Liver (tissue), 8 donors: ENCODE measurements at regions not wholly inside any gene's neighbourhood (a gene's known extent, or its start where the extent isn't known, plus 50 kb on each side); places are given as distances from the start of the nearest gene placed in this dataset.

Experiments used
- DNase-seq: peaks from one replicate; pipeline ENCODE4 v3.0.0-alpha.2; 2017; ENCODE audit warnings: low spot score
- H3K27ac ChIP-seq, 2 donors: one replicate each; pipeline ENCODE4 v1.7.0; 2013; ENCODE audit warnings: inconsistent platforms in 2 of 2, low read length in 2 of 2, control low read depth in 1 of 2, low read depth in 1 of 2, mild to moderate bottlenecking in 1 of 2
- H3K27me3 ChIP-seq, 4 donors: one replicate each; pipeline versions ENCODE4 v1.6.1 to v1.7.0; 2013; ENCODE audit warnings: low read length in 3 of 4, inconsistent platforms in 1 of 4, mild to moderate bottlenecking in 1 of 4, moderate library complexity in 1 of 4; ENCODE audit not compliant: control insufficient read depth in 4 of 4, insufficient read depth in 4 of 4
- H3K36me3 ChIP-seq, 4 donors: one replicate each; pipeline versions ENCODE4 v1.6.1 to v1.7.0; 2013; ENCODE audit warnings: low read length in 3 of 4, mild to moderate bottlenecking in 3 of 4, low read depth in 1 of 4, moderate library complexity in 1 of 4; ENCODE audit not compliant: control insufficient read depth in 4 of 4, insufficient read depth in 3 of 4
- H3K4me1 ChIP-seq, 4 donors: one replicate each; pipeline versions ENCODE4 v1.6.1 to v1.7.0; 2013; ENCODE audit warnings: low read length in 3 of 4, mild to moderate bottlenecking in 3 of 4, moderate library complexity in 1 of 4; ENCODE audit not compliant: control insufficient read depth in 4 of 4, insufficient read depth in 4 of 4
- H3K4me3 ChIP-seq, 3 donors: one replicate each; pipeline versions ENCODE4 v1.6.1 to v1.7.0; 2013; ENCODE audit warnings: low read length in 3 of 3, control low read depth in 1 of 3, low read depth in 1 of 3, mild to moderate bottlenecking in 1 of 3
- H3K9ac ChIP-seq, 2 donors: one replicate each; pipeline ENCODE4 v1.7.0; 2013; ENCODE audit warnings: low read length in 2 of 2, mild to moderate bottlenecking in 2 of 2, moderate library complexity in 2 of 2, control low read depth in 1 of 2, low read depth in 1 of 2
- H3K9me3 ChIP-seq, 4 donors: one replicate each; pipeline versions ENCODE4 v1.6.1 to v1.7.0; 2013; ENCODE audit warnings: low read length in 3 of 4; ENCODE audit not compliant: control insufficient read depth in 4 of 4
- EGR1 ChIP-seq, 2 donors: IDR thresholded peaks; 2 replicates each; pipeline ENCODE4 v1.6.1; 2016 to 2018; ENCODE audit warnings: antibody characterized with exemption in 2 of 2, low read depth in 2 of 2
- FOXA1 ChIP-seq: IDR thresholded peaks from 2 replicates; pipeline ENCODE4 v1.6.1; 2016; ENCODE audit warnings: antibody characterized with exemption
- FOXA2 ChIP-seq: IDR thresholded peaks from 2 replicates; pipeline ENCODE4 v1.6.1; 2016; ENCODE audit warnings: antibody characterized with exemption
- GABPA ChIP-seq, 2 donors: IDR thresholded peaks in 1 of 2; conservative IDR thresholded peaks in 1 of 2; 2 replicates each; pipeline ENCODE4 v1.6.1; 2016; ENCODE audit warnings: antibody characterized with exemption in 2 of 2, mild to moderate bottlenecking in 1 of 2, moderate library complexity in 1 of 2
- HNF4A ChIP-seq, 2 donors: conservative IDR thresholded peaks; 2 replicates each; pipeline ENCODE4 v1.6.1; 2016; ENCODE audit warnings: antibody characterized with exemption in 2 of 2, mild to moderate bottlenecking in 2 of 2
- HNF4G ChIP-seq: IDR thresholded peaks from 2 replicates; pipeline ENCODE4 v1.6.1; 2016; ENCODE audit warnings: antibody characterized with exemption
- NR2F2 ChIP-seq: IDR thresholded peaks from 2 replicates; pipeline ENCODE4 v1.6.1; 2016; ENCODE audit warnings: antibody characterized with exemption
- RAD21 ChIP-seq, 2 donors: IDR thresholded peaks; 2 replicates each; pipeline ENCODE4 v1.6.1; 2016; ENCODE audit warnings: antibody characterized with exemption in 2 of 2, mild to moderate bottlenecking in 2 of 2
- REST ChIP-seq: IDR thresholded peaks from 2 replicates; pipeline ENCODE4 v1.6.1; 2016; ENCODE audit warnings: antibody characterized with exemption, mild to moderate bottlenecking
- RXRA ChIP-seq, 2 donors: IDR thresholded peaks; 2 replicates each; pipeline ENCODE4 v1.6.1; 2017 to 2018; ENCODE audit warnings: antibody characterized with exemption in 2 of 2, mild to moderate bottlenecking in 1 of 2
- SP1 ChIP-seq: IDR thresholded peaks from 2 replicates; pipeline ENCODE4 v1.6.1; 2018; ENCODE audit warnings: antibody characterized with exemption, mild to moderate bottlenecking
- WGBS: extraction: QIAGEN DNeasy Blood & Tissue Kit; methylation state at CpG from one replicate; pipeline ENCODE4 v1.1.7; 2013; 5-methylcytosine and 5-hydroxymethylcytosine counted together
- TF ChIP-seq, protein P1 (sequence below): IDR thresholded peaks from 2 replicates; pipeline ENCODE4 v1.6.1; 2016; ENCODE audit warnings: antibody characterized with exemption
- TF ChIP-seq, protein P2 (sequence below): IDR thresholded peaks from 2 replicates; pipeline ENCODE4 v1.6.1; 2016; ENCODE audit warnings: antibody characterized with exemption
- TF ChIP-seq, protein P3 (sequence below): IDR thresholded peaks from 2 replicates; pipeline ENCODE4 v1.6.1; 2016; ENCODE audit warnings: antibody characterized with exemption
- TF ChIP-seq, protein P4 (sequence below): fragments of 150-350 bp; IDR thresholded peaks from 2 replicates; pipeline ENCODE4 v1.5.1; 2017; ENCODE audit warnings: improper control_type of control experiment, low read depth, low read length; ENCODE audit not compliant: missing input control
- donor health status: healthy.
- donor health status: healthy.
- donor health status: healthy.
- donor health status: healthy.
- donor health status: healthy.

GRCh38 chr19:30670562-30671366 lies 298.6 kb downstream of the ZNF536 start:
- no peak overlapping the region for H3K27ac ChIP-seq
- TF ChIP-seq RAD21 (IDR thresholded peaks at IDR 0.05) (no peak), SP1 (no peak), NR2F2 (no peak), REST (no peak), FOXA1 (no peak), GABPA (IDR thresholded peaks at IDR 0.05 in 1 of 2, conservative IDR thresholded peaks at IDR 0.05 in 1 of 2) (no peak), EGR1 (IDR thresholded peaks at IDR 0.05; ENCODE audit: low read depth in 2 of 2) (no peak), HNF4G (no peak), HNF4A (conservative IDR thresholded peaks at IDR 0.05) (no peak), FOXA2 (no peak), RXRA (IDR thresholded peaks at IDR 0.05) (no peak)
- TF ChIP-seq, protein P1, sequence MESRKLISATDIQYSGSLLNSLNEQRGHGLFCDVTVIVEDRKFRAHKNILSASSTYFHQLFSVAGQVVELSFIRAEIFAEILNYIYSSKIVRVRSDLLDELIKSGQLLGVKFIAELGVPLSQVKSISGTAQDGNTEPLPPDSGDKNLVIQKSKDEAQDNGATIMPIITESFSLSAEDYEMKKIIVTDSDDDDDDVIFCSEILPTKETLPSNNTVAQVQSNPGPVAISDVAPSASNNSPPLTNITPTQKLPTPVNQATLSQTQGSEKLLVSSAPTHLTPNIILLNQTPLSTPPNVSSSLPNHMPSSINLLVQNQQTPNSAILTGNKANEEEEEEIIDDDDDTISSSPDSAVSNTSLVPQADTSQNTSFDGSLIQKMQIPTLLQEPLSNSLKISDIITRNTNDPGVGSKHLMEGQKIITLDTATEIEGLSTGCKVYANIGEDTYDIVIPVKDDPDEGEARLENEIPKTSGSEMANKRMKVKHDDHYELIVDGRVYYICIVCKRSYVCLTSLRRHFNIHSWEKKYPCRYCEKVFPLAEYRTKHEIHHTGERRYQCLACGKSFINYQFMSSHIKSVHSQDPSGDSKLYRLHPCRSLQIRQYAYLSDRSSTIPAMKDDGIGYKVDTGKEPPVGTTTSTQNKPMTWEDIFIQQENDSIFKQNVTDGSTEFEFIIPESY, result no peak
- no peak overlapping the region for H3K4me3 ChIP-seq
- DNase-seq, result no peak
- 91% methylated on average over 17 of the region's 17 CpGs for WGBS
- H3K27me3 ChIP-seq, result peaks cover 0 to 11% (median 3%) of the 10 kb centered on the region in 4 donors
- H3K9me3 ChIP-seq, result no peaks in the 10 kb centered on the region
- H3K36me3 ChIP-seq, result no peaks in the 10 kb centered on the region
- H3K4me1 ChIP-seq, result peaks cover 0 to under 1% (median 0%) of the 10 kb centered on the region in 4 donors
- H3K9ac ChIP-seq, result no peak overlapping the region

DNA sequence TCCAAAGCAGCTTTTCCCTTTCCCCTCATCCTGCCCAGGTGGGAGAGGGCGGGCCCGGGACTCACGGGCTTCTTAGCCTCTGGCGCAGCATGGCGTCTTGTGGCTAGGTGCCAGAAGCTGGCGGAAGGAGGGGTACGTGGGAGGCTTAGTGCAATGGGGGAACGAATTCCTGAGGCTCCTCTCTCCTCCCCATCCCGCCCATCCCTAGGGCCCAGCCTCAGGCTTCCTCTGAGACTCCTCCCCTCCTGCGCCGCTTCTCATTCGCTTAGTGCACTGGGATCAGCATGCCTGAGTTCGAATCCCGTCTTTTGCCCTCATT lies 297.8 kb downstream of the ZNF536 start:
- TF ChIP-seq, protein P2, sequence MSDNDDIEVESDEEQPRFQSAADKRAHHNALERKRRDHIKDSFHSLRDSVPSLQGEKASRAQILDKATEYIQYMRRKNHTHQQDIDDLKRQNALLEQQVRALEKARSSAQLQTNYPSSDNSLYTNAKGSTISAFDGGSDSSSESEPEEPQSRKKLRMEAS, result no peak
- TF ChIP-seq, protein P3, sequence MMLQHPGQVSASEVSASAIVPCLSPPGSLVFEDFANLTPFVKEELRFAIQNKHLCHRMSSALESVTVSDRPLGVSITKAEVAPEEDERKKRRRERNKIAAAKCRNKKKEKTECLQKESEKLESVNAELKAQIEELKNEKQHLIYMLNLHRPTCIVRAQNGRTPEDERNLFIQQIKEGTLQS, result no peak
- TF ChIP-seq, protein P4, sequence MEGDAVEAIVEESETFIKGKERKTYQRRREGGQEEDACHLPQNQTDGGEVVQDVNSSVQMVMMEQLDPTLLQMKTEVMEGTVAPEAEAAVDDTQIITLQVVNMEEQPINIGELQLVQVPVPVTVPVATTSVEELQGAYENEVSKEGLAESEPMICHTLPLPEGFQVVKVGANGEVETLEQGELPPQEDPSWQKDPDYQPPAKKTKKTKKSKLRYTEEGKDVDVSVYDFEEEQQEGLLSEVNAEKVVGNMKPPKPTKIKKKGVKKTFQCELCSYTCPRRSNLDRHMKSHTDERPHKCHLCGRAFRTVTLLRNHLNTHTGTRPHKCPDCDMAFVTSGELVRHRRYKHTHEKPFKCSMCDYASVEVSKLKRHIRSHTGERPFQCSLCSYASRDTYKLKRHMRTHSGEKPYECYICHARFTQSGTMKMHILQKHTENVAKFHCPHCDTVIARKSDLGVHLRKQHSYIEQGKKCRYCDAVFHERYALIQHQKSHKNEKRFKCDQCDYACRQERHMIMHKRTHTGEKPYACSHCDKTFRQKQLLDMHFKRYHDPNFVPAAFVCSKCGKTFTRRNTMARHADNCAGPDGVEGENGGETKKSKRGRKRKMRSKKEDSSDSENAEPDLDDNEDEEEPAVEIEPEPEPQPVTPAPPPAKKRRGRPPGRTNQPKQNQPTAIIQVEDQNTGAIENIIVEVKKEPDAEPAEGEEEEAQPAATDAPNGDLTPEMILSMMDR, result no peak
- TF ChIP-seq RXRA (IDR thresholded peaks at IDR 0.05) (no peak), FOXA1 (no peak)
- no peak overlapping the region for H3K9ac ChIP-seq
- H3K27me3 ChIP-seq, result peaks cover 0 to 11% (median 3%) of the 10 kb centered on the region in 4 donors

More for the DNA sequence above, 297.8 kb downstream of the ZNF536 start:
- no peak for DNase-seq
- no peaks in the 10 kb centered on the region for H3K36me3 ChIP-seq
- no peaks in the 10 kb centered on the region for H3K9me3 ChIP-seq
- H3K27ac ChIP-seq, result no peak overlapping the region
- H3K4me3 ChIP-seq, result no peak overlapping the region
- WGBS, result 76% methylated on average over 14 of the region's 14 CpGs
- peaks cover under 1 to 8% (median 1%) of the 10 kb centered on the region in 4 donors for H3K4me1 ChIP-seq
